Heart right ventricle (tissue), 16 donors: ENCODE measurements at regions not wholly inside any gene's neighbourhood (a gene's known extent, or its start where the extent isn't known, plus 50 kb on each side); places are given as distances from the start of the nearest gene placed in this dataset.

ENCODE experiments used
- ATAC-seq, 8 donors: fragments of 200-7000 bp; cut with Tn5 transposase; one replicate each; pipeline ENCODE4 v1.9.1; 2020; ENCODE audit warnings: mild to moderate bottlenecking in 8 of 8, moderate library complexity in 8 of 8, moderate number of reproducible peaks in 1 of 8
- DNase-seq, 2 donors: peaks; one replicate each; pipeline ENCODE4 v3.0.0-alpha.2; 2020
- H3K27ac ChIP-seq, 10 donors: fragments of 200-600 bp; sonication (generic) in 2 of 10; one replicate each; pipeline versions ENCODE4 v1.5.0 to v1.8.0; 2020 to 2022; ENCODE audit warnings: mild to moderate bottlenecking in 3 of 10
- H3K27me3 ChIP-seq, 7 donors: fragments of 200-600 bp; one replicate each; pipeline ENCODE4 v1.8.0; 2021 to 2022; ENCODE audit warnings: mild to moderate bottlenecking in 2 of 7
- H3K36me3 ChIP-seq, 9 donors: fragments of 200-600 bp; sonication (generic) in 1 of 9; one replicate each; pipeline versions ENCODE4 v1.5.0 to v1.8.0; 2020 to 2022; ENCODE audit warnings: mild to moderate bottlenecking in 2 of 9
- H3K4me1 ChIP-seq, 9 donors: fragments of 200-600 bp; sonication (generic) in 1 of 9; one replicate each; pipeline versions ENCODE4 v1.5.0 to v1.8.0; 2020 to 2022; ENCODE audit warnings: mild to moderate bottlenecking in 4 of 9
- H3K4me3 ChIP-seq, 10 donors: fragments of 200-600 bp; sonication (generic) in 2 of 10; one replicate each; pipeline versions ENCODE4 v1.5.0 to v1.8.0; 2020 to 2022; ENCODE audit warnings: mild to moderate bottlenecking in 7 of 10, moderate library complexity in 2 of 10
- H3K9me3 ChIP-seq, 11 donors: fragments of 200-600 bp in 10 of 11; sonication (generic) in 2 of 11; one replicate each; pipeline versions ENCODE4 v1.5.0 to v1.8.0; 2013 to 2022; ENCODE audit warnings: mild to moderate bottlenecking in 2 of 11, control low read depth in 1 of 11, moderate library complexity in 1 of 11
- WGBS, 2 donors: extraction: QIAGEN DNeasy Blood & Tissue Kit; methylation state at CpG; one replicate each; pipeline ENCODE4 v1.1.7; 2013; ENCODE audit warnings: inconsistent platforms in 1 of 2; 5-methylcytosine and 5-hydroxymethylcytosine counted together
- intact Hi-C, 10 donors: fragments of 100-400 bp; cut with DNase I; formaldehyde crosslinking; loops; one replicate each; pipeline versions ENCODE4 v1.11.1 to v1.14.2; 2022
- TF ChIP-seq, protein P1 (sequence below), 9 donors: fragments of 200-600 bp; sonication (generic) in 2 of 9; IDR thresholded peaks; one replicate each; pipeline versions ENCODE4 v1.5.0 to v1.8.0; 2021 to 2022; ENCODE audit warnings: antibody characterized with exemption in 9 of 9, mild to moderate bottlenecking in 5 of 9, moderate library complexity in 1 of 9
- donor health status: Arrhythmogenic right ventricular cardiomyopathy.
- donor health status: ischemic (EF 13 %, LVEDD 7.1; RV severe dilation, severe dysfunction).
- donor health status: healthy with polysubstance abuse.
- donor health status: DM: no; HTN: yes; CAD: no.
- donor health status: DM: no; HTN: no; CAD: no.
- donor health status: ischemic (EF 25% LVEDD 6.9; RV normal size, moderate dysfunction).
- donor health status: ischemic (EF 25% LVEDD 5.7; RV mildly dilated, moderate dysfunction).
- donor health status: healthy.
- donor health status: DM: yes; HTN: yes; CAD: no.
- donor health status: Ischemic cardiomyopathy.
- donor health status: ischemic (EF 35%, LVEDD 5.7; RV mildly dilated, moderate dysfunction).
- donor health status: nonischemic (EF 11% LVEDD 7.7; RV severe dilation, severe dysfunction).
- donor health status: DM: yes; HTN: yes; CAD: no.
- donor health status: PGD.
- donor health status: ischemic (EF 29% LVEDD 5.4; RV normal size, mild dysfunction).
- donor health status: nonischemic (EF 23%, LVEDD 6.1; RV moderate dilation, normal function).

DNA sequence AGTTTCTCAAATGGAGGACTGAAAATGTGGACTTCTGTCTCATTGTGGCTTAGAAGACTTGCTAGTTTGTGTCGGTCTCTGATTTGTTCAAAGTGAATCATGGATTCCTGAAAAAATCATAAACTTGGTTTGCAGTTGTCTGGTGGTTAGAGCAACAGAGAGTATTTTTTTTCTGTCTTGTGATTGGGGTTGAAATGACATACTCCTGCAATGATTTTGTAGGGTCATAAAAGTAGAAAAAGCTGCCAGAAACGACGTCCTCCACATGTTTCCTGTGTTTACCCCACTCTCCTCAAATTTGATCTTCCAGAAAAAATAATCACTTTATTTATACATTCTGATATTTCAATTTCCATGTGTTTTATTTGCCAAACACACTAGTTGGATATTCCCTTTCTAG is 219.2 kb upstream of the PGR start:
- 60 to 64% methylated on average over 3 of the region's 3 CpGs for WGBS, 2 donors
- H3K36me3 ChIP-seq, result no peaks in the 10 kb centered on the region
- TF ChIP-seq, protein P1, sequence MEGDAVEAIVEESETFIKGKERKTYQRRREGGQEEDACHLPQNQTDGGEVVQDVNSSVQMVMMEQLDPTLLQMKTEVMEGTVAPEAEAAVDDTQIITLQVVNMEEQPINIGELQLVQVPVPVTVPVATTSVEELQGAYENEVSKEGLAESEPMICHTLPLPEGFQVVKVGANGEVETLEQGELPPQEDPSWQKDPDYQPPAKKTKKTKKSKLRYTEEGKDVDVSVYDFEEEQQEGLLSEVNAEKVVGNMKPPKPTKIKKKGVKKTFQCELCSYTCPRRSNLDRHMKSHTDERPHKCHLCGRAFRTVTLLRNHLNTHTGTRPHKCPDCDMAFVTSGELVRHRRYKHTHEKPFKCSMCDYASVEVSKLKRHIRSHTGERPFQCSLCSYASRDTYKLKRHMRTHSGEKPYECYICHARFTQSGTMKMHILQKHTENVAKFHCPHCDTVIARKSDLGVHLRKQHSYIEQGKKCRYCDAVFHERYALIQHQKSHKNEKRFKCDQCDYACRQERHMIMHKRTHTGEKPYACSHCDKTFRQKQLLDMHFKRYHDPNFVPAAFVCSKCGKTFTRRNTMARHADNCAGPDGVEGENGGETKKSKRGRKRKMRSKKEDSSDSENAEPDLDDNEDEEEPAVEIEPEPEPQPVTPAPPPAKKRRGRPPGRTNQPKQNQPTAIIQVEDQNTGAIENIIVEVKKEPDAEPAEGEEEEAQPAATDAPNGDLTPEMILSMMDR (IDR thresholded peaks at IDR 0.05), result no peak
- ATAC-seq (no peak), DNase-seq (no peak)
- H3K4me3 ChIP-seq, result no peak overlapping the region
- no peaks in the 10 kb centered on the region for H3K4me1 ChIP-seq
- intact Hi-C loops, result no loop called here
- H3K27ac ChIP-seq, result no peak overlapping the region
- H3K9me3 ChIP-seq, result no peaks in the 10 kb centered on the region
- H3K27me3 ChIP-seq, result no peaks in the 10 kb centered on the region

DNA sequence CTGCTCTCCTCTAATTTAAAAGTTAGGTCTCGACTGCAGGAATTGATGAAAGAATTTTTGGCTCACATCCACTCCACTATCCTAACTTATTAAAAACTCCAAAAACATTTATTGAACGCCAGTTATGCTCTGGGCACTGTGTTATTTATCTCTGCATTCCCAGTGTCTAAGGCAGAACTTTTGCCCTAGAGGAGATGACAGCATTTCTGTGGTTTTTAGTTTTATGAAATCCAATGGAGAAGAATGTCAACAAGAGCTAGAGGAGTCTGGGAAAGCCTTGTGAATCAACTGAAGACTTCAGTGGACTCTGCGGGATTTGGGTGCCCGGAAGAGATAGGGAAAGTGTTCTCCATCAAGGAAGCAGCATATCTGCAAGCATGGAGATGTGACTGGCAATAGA is 217.0 kb upstream of the PGR start:
- H3K9me3 ChIP-seq, result peaks cover 0 to 4% (median 0%) of the 10 kb centered on the region in 11 donors
- intact Hi-C loops, result no loop called here
- TF ChIP-seq, protein P1 (IDR thresholded peaks at IDR 0.05), result no peak
- H3K4me1 ChIP-seq, result no peaks in the 10 kb centered on the region
- no peak overlapping the region for H3K4me3 ChIP-seq
- no peaks in the 10 kb centered on the region for H3K36me3 ChIP-seq
- H3K27ac ChIP-seq, result no peak overlapping the region
- 60 to 62% methylated on average over 4 of the region's 4 CpGs for WGBS, 2 donors
- no peak for ATAC-seq
- DNase-seq, result no peak
- H3K27me3 ChIP-seq, result no peaks in the 10 kb centered on the region

DNA sequence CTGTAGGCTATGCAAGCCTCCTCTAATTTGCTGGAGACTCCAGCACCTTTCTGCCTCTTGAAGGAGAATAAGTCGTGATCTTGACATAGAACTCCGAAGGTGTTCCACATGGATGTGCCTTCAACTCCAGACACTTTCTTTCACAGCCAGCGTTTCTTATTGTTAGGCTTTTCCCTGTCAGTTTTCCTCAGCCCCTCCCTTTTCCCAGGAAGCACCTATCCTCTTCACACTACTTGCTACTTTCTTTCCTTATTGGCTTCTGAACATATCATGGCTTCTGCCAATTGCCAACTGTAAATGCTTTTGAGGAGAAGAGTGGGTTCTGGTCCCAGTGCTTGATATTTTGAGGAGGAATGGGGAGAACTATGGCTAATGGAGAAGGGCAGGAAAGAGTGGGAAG is 216.3 kb upstream of the PGR start:
- Histone ChIP-seq H3K27me3 (no peaks in the 10 kb centered on the region), H3K9me3 (peaks cover 0 to 4% (median 0%) of the 10 kb centered on the region in 11 donors), H3K4me1 (no peaks in the 10 kb centered on the region), H3K27ac (no peak overlapping the region), H3K4me3 (no peak overlapping the region), H3K36me3 (no peaks in the 10 kb centered on the region)
- no peak for ATAC-seq
- TF ChIP-seq, protein P1 (IDR thresholded peaks at IDR 0.05), result no peak
- 80 to 85% methylated on average over 3 of the region's 3 CpGs for WGBS, 2 donors
- intact Hi-C loops, result no loop called here
- DNase-seq, result no peak

DNA sequence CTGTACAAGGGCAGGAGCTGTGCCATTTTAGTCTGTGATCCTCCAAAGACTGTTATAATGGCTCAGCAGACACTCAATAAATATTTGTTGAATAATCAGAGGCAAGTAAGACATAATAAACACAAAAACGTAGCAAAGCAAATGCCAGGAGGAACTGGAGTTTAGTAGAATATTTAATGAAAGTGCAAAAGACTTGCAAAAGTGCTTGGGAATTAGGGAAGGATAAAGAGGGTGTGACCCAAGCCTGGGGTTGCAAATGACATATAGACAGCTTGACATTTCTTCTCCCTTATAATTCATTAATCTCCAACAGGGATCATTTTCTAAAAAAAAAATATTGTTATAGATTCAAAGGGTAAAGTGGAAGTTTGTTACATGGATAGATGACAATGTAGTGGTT is 212.7 kb upstream of the PGR start:
- intact Hi-C loops, result no loop called here
- H3K36me3 ChIP-seq, result no peaks in the 10 kb centered on the region
- 49 to 56% methylated on average over 1 of the region's 1 CpG for WGBS, 2 donors
- H3K4me3 ChIP-seq, result no peak overlapping the region
- H3K9me3 ChIP-seq, result peaks cover 0 to 4% (median 0%) of the 10 kb centered on the region in 11 donors
- DNase-seq (no peak), ATAC-seq (no peak)
- no peak overlapping the region for H3K27ac ChIP-seq
- no peaks in the 10 kb centered on the region for H3K4me1 ChIP-seq
- TF ChIP-seq, protein P1 (IDR thresholded peaks at IDR 0.05), result no peak
- H3K27me3 ChIP-seq, result no peaks in the 10 kb centered on the region

DNA sequence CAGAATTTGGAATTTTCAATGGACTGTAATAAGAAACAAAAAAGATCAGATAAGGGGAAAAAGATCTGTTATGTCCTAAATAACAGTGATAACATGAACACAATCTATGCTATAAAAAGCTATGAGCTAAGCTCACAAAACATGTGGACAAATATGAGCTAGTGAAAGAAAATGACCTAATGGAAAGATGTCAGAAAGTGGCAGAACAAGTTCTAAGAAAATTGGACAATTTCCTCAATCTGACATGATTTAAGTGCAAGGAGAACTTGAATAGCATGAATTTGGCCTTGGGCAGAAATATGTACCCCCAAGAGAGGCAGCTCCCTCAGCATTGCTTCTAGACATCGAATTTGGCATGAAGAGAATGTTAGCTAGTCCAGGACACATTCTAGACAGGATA is 212.0 kb upstream of the PGR start:
- H3K27me3 ChIP-seq, result no peaks in the 10 kb centered on the region
- ATAC-seq (no peak), DNase-seq (no peak)
- no peak overlapping the region for H3K27ac ChIP-seq
- H3K9me3 ChIP-seq, result peaks cover 0 to 4% (median 0%) of the 10 kb centered on the region in 11 donors
- H3K4me3 ChIP-seq, result no peak overlapping the region
- H3K4me1 ChIP-seq, result no peaks in the 10 kb centered on the region
- TF ChIP-seq, protein P1 (IDR thresholded peaks at IDR 0.05), result no peak
- 46 to 58% methylated on average over 1 of the region's 1 CpG for WGBS, 2 donors
- H3K36me3 ChIP-seq, result no peaks in the 10 kb centered on the region
- intact Hi-C loops, result no loop called here
